ENCODE measurements at regions not wholly inside any gene's neighbourhood (a gene's known extent, or its start where the extent isn't known, plus 50 kb on each side); places are given as distances from the start of the nearest gene placed in this dataset.

- Histone ChIP-seq H4K20me1 (ENCODE audit: insufficient read depth) (no peaks in the 10 kb centered on the region), H3K9ac (ENCODE audit: low read length) (no peak overlapping the region), H3K4me2 (ENCODE audit: low read length) (no peak overlapping the region), H3K36me3 (ENCODE audit: insufficient read depth, low read length) (no peaks in the 10 kb centered on the region), H3F3A (ENCODE audit: insufficient read depth, low read length, poor library complexity, severe bottlenecking) (no peaks in the 10 kb centered on the region), H3K79me2 (replicated peaks; ENCODE audit: insufficient read depth, low read length) (no peaks in the 10 kb centered on the region), H3K27me3 (ENCODE audit: insufficient read depth, low read depth, low read length) (no peaks in the 10 kb centered on the region), H3K4me3 (ENCODE audit: low read length) (no peak overlapping the region), H2AFZ (ENCODE audit: low read depth, low read length) (no peak overlapping the region), H3K9me2 (ENCODE audit: insufficient read depth, low read length) (no peaks in the 10 kb centered on the region), H3K27ac (ENCODE audit: low read length) (no peak overlapping the region), H3K9me3 (ENCODE audit: low read length) (peaks cover 7% of the 10 kb centered on the region)
- TF ChIP-seq CTCF (IDR thresholded peaks at IDR 0.05; ENCODE audit: poor library complexity, severe bottlenecking) (no peak), EZH2 (IDR thresholded peaks at IDR 0.05; ENCODE audit: borderline replicate concordance, insufficient read depth, low read length, poor library complexity, severe bottlenecking) (no peak), TAF1 (IDR thresholded peaks at IDR 0.05; ENCODE audit: low read depth) (no peak), SMC3 (conservative IDR thresholded peaks at IDR 0.05; ENCODE audit: poor library complexity) (no peak), MXI1 (conservative IDR thresholded peaks at IDR 0.05; ENCODE audit: poor library complexity, severe bottlenecking) (no peak), REST (IDR thresholded peaks at IDR 0.05; ENCODE audit: borderline replicate concordance) (no peak)
Measured at GRCh38 chr1:21379571-21379970, 60.4 kb upstream of the NBPF3 start.

DNA sequence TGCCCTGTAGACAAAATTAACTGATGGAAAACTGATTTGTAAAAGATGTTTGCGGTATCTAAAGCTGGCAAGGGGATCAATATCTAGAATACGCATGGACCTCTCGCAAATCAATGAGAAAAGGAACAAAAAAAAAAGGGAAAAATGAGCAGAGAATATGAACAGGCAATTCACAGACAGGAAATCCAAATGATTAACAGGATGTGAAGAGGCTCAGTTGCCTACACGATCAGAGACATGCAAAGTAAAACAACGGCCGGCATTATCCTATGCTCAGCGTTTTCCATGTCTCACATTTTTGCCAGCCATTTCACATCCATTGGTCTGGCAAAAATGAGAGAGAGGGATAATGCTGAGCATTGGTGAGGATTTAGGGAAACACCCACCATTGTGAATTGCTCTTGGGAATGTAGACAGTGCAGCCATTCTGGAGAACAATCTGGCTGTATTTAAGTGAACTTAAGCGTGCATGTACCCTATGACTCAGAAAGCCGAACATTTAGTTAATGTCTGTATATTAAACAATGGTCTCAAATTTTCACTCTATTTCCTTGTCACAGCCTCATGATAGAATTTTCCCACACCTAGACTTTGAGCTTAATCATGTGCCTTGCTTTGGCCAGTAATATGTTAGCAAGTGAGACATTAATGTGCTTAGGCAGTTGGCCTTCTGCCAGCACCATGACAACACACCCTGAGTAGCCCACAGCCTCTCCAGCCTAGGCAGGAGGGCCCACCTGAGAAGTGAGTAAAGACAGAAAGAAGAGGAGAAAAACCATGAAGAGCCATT lies 61.0 kb upstream of the NBPF3 start:
- no peaks in the 10 kb centered on the region for H3K27me3 ChIP-seq (ENCODE audit: insufficient read depth, low read depth, low read length)
- H4K20me1 ChIP-seq (ENCODE audit: insufficient read depth), result no peaks in the 10 kb centered on the region
- no peak overlapping the region for H2AFZ ChIP-seq (ENCODE audit: low read depth, low read length)
- H3F3A ChIP-seq (ENCODE audit: insufficient read depth, low read length, poor library complexity, severe bottlenecking), result no peaks in the 10 kb centered on the region
- no peak overlapping the region for H3K4me3 ChIP-seq (ENCODE audit: low read length)
- no peak overlapping the region for H3K27ac ChIP-seq (ENCODE audit: low read length)
- H3K36me3 ChIP-seq (ENCODE audit: insufficient read depth, low read length), result no peaks in the 10 kb centered on the region
- H3K9me2 ChIP-seq (ENCODE audit: insufficient read depth, low read length), result no peaks in the 10 kb centered on the region
- no peaks in the 10 kb centered on the region for H3K79me2 ChIP-seq (replicated peaks; ENCODE audit: insufficient read depth, low read length)
- H3K4me2 ChIP-seq (ENCODE audit: low read length), result no peak overlapping the region
- TF ChIP-seq SMC3 (conservative IDR thresholded peaks at IDR 0.05; ENCODE audit: poor library complexity) (no peak), POLR2AphosphoS5 (IDR thresholded peaks at IDR 0.05) (no peak), EZH2 (IDR thresholded peaks at IDR 0.05; ENCODE audit: borderline replicate concordance, insufficient read depth, low read length, poor library complexity, severe bottlenecking) (no peak), TAF1 (IDR thresholded peaks at IDR 0.05; ENCODE audit: low read depth) (no peak), RAD21 (conservative IDR thresholded peaks at IDR 0.05) (no peak), CTCF (IDR thresholded peaks at IDR 0.05; ENCODE audit: poor library complexity, severe bottlenecking) (no peak), REST (IDR thresholded peaks at IDR 0.05; ENCODE audit: borderline replicate concordance) (no peak), EP300 (conservative IDR thresholded peaks at IDR 0.05; ENCODE audit: poor library complexity, severe bottlenecking) (no peak), MXI1 (conservative IDR thresholded peaks at IDR 0.05; ENCODE audit: poor library complexity, severe bottlenecking) (no peak)
- no peak overlapping the region for H3K9ac ChIP-seq (ENCODE audit: low read length)
- H3K9me3 ChIP-seq (ENCODE audit: low read length), result peaks cover 7% of the 10 kb centered on the region
